Body of pancreas (tissue), 4 donors: ENCODE measurements at regions not wholly inside any gene's neighbourhood (a gene's known extent, or its start where the extent isn't known, plus 50 kb on each side); places are given as distances from the start of the nearest gene placed in this dataset.
A peak's percentile ranks its signal among the peaks of the same experiment; 100 is the strongest.
"Not testable (repeated sequence)": the region's sequence is repeated elsewhere in the genome, so short reads cannot be mapped to it uniquely, and the experiment has no call there.

Experiments
- ATAC-seq: fragments of 150-250 bp; one replicate; pipeline ENCODE4 v1.9.1; 2016
- DNase-seq, 4 donors: peaks; one replicate each; pipeline ENCODE4 v3.0.0-alpha.2; 2019
- H3K27ac ChIP-seq, 4 donors: fragments of 200-600 bp; sonication (generic); 1 replicate in 3 of 4; 2 replicates in 1 of 4; pipeline versions ENCODE4 v1.5.1 to v1.6.1; 2016 to 2019; ENCODE audit warnings: mild to moderate bottlenecking in 1 of 4, mixed read lengths in 1 of 4, moderate library complexity in 1 of 4
- H3K27me3 ChIP-seq, 2 donors: fragments of 200-600 bp; sonication (generic); one replicate each; pipeline ENCODE4 v1.6.0; 2016; ENCODE audit warnings: mild to moderate bottlenecking in 1 of 2
- H3K36me3 ChIP-seq, 2 donors: fragments of 200-600 bp; sonication (generic); replicated peaks in 1 of 2; 2 replicates each; pipeline ENCODE4 v1.5.1; 2016; ENCODE audit warnings: low read depth in 2 of 2; ENCODE audit not compliant: insufficient read depth in 1 of 2
- H3K4me1 ChIP-seq: fragments of 200-600 bp; sonication (generic); one replicate; pipeline ENCODE4 v1.6.0; 2016
- H3K4me3 ChIP-seq, 2 donors: fragments of 200-600 bp; sonication (generic); 1 replicate in 1 of 2; 2 replicates in 1 of 2; pipeline ENCODE4 v1.5.1; 2016 to 2019
- H3K9me3 ChIP-seq, 3 donors: fragments of 200-600 bp; sonication (generic); 1 replicate in 2 of 3; 2 replicates in 1 of 3; pipeline ENCODE4 v1.5.1; 2016
- POLR2A ChIP-seq, 3 donors: fragments of 450-650 bp; IDR thresholded peaks; one replicate each; pipeline ENCODE4 v1.6.1; 2016; ENCODE audit warnings: antibody characterized with exemption in 3 of 3, mild to moderate bottlenecking in 2 of 3
- WGBS, 2 donors: methylation state at CpG; one replicate each; pipeline ENCODE4 v1.1.5; 2017; 5-methylcytosine and 5-hydroxymethylcytosine counted together
- intact Hi-C: fragments of 100-400 bp; cut with DNase I; formaldehyde crosslinking; loops from one replicate; pipeline ENCODE4 v1.15.1; 2023
- TF ChIP-seq, protein P1 (sequence below), 7 experiments: fragments of 450-650 bp in 4 of 7; fragments of 200-600 bp in 3 of 7; sonication (generic) in 3 of 7; IDR thresholded peaks; one replicate each; pipeline ENCODE4 v1.5.1; 2016 to 2019; ENCODE audit warnings: antibody characterized with exemption in 7 of 7

DNA sequence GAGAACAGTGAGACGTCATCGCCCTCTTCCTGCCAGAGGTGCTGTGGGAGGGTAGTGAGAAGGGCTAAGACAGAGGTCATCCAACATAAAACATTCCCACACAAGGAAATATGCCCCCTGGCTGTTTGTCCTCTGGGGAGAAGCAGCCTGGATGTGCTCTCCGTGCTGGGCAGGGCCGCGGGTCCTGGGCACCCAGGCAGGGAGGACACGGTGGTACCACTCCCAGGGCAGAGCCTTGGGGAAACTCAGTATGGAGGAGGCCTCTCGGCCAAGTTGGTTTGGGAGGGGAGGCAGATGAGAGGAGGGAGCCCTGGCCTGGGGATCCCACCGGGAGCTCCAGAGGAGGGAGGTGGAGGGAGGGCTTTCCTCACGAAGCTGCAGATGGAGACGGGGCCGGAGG is 129.4 kb downstream of the GLRX3 start:
- ATAC-seq (no peak), DNase-seq (no peak)
- WGBS, 2 donors, result 80 to 84% methylated on average over 11 of the region's 11 CpGs

DNA sequence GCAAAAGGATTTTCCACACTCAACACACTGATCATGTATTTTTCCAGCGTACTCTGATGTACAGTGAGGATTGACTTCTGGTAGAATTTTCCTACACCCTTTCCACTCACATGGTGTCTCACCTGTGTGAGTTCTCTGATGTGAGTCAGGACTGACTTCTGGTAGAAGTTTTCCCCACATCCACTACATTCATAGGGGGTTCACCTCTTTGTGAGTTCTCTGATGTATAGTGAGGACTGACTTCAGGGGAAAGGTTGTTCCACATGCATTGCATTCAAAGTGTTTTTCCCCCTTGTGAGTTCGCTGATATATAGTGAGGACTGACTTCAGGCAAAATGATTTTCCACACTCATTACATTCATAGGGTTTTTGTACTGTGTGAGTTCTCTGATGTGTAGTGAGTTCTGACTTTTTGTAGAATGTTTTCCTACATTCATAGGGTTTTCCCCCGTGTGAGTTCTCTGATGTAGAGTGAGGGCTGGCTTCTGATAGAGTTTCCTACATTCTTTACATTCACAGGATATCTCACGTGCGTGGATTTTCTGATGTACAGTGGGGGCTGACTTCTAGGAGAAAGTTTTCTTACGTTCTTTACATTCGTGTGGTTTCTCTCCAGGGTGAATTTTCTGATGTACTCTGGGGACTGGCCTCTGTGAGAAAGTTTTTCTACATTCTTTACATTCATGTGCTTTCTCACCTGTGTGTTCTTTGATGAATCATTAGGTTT is 146.5 kb downstream of the GLRX3 start:
- Histone ChIP-seq H3K9me3 (peaks cover 0 to 51% (median 3%) of the 10 kb centered on the region in 3 donors), H3K27me3 (no peaks in the 10 kb centered on the region), H3K36me3 (no peaks in the 10 kb centered on the region), H3K27ac (no peak overlapping the region), H3K4me1 (no peaks in the 10 kb centered on the region), H3K4me3 (no peak overlapping the region)
- no peak for ATAC-seq
- 62 to 76% methylated on average over 7 of the region's 7 CpGs for WGBS, 2 donors
- DNase-seq, result no peak
- TF ChIP-seq, protein P1, sequence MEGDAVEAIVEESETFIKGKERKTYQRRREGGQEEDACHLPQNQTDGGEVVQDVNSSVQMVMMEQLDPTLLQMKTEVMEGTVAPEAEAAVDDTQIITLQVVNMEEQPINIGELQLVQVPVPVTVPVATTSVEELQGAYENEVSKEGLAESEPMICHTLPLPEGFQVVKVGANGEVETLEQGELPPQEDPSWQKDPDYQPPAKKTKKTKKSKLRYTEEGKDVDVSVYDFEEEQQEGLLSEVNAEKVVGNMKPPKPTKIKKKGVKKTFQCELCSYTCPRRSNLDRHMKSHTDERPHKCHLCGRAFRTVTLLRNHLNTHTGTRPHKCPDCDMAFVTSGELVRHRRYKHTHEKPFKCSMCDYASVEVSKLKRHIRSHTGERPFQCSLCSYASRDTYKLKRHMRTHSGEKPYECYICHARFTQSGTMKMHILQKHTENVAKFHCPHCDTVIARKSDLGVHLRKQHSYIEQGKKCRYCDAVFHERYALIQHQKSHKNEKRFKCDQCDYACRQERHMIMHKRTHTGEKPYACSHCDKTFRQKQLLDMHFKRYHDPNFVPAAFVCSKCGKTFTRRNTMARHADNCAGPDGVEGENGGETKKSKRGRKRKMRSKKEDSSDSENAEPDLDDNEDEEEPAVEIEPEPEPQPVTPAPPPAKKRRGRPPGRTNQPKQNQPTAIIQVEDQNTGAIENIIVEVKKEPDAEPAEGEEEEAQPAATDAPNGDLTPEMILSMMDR (IDR thresholded peaks at IDR 0.05), result no peak
- no peak for TF ChIP-seq POLR2A (IDR thresholded peaks at IDR 0.05)
- intact Hi-C loops, result no loop called here

More for the DNA sequence above, 129.4 kb downstream of the GLRX3 start:
- Histone ChIP-seq H3K27me3 (no peaks in the 10 kb centered on the region), H3K36me3 (no peaks in the 10 kb centered on the region), H3K4me1 (no peaks in the 10 kb centered on the region), H3K27ac (no peak overlapping the region), H3K4me3 (no peak overlapping the region), H3K9me3 (peaks cover 0 to 17% (median 0%) of the 10 kb centered on the region in 3 donors)
- intact Hi-C loops, result no loop called here
- no peak for TF ChIP-seq POLR2A (IDR thresholded peaks at IDR 0.05)
- TF ChIP-seq, protein P1 (IDR thresholded peaks at IDR 0.05), result no peak

DNA sequence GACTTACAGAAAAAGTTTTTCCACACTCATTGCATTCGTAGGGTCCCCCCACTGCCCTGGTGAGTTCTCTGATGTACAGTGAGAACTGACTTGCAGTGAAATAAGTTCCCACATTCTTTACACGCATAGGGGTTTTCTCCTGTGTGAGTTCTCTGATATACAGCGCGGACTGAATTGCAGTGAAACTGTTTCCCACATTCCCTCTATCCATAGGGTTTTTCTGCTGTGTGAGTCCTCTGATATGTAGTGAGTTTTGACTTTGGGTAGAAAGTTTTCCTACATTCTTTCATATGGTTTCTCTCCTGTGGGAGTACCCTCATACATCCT is 147.0 kb downstream of the GLRX3 start:
- TF ChIP-seq, protein P1 (IDR thresholded peaks at IDR 0.05), result no peak
- no peak for TF ChIP-seq POLR2A (IDR thresholded peaks at IDR 0.05)
- WGBS, 2 donors, result 73 to 82% methylated on average over 4 of the region's 4 CpGs
- no peak for ATAC-seq

DNA sequence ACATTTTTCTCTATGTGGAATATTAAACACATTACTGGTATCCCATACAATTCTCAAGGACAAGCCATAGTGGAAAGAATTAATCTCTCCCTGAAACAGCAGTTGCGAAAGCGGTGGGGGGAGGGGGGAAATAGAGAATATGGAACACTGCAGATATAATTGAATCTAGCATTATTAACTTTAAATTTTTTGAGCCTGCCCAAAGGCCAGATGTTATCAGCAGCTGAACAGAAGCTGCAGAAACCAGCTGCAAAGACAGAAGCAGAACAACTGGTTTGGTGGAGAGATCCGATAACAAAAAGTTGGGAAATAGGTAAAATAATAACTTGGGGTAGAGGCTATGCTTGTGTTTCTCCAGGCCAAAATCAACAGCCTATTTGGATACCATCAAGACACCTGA is 159.6 kb downstream of the GLRX3 start:
- H3K27me3 ChIP-seq, H3K36me3 ChIP-seq, H3K4me1 ChIP-seq, DNase-seq, intact Hi-C loops, ATAC-seq, H3K4me3 ChIP-seq, H3K27ac ChIP-seq: not testable (repeated sequence)
- peaks cover 0 to 42% (median 0%) of the 10 kb centered on the region in 3 donors for H3K9me3 ChIP-seq
- WGBS, 2 donors, result 77 to 83% methylated on average over 3 of the region's 3 CpGs

More for the DNA sequence above, 147.0 kb downstream of the GLRX3 start:
- intact Hi-C loops, result no loop called here
- Histone ChIP-seq H3K36me3 (no peaks in the 10 kb centered on the region), H3K27ac (no peak overlapping the region), H3K4me3 (no peak overlapping the region), H3K4me1 (no peaks in the 10 kb centered on the region), H3K9me3 (peaks cover 0 to 45% (median 3%) of the 10 kb centered on the region in 3 donors), H3K27me3 (no peaks in the 10 kb centered on the region)
- no peak for DNase-seq

DNA sequence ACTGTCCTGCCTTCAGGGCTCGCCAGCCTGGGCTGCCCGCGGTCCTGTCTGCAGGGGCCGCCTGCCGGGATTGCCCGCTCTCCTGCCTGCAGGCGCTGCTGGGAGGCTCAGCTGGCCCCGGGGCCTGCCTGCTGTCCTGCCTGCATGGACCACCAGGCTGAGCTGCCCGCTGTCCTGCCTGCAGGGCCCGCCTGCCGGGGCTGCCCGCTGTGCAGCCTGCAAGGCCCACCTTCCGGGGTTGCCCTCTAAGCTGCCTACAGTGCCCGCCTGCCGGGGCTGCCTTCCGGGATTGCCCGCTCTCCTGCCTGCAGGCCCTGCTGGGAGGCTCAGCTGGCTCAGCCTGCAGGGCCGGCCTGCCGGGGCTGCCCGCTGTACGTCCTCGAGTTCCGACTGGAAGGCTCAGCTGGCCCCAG is 164.4 kb downstream of the GLRX3 start:
- intact Hi-C loops, result no loop called here
- no peaks in the 10 kb centered on the region for H3K4me1 ChIP-seq
- no peaks in the 10 kb centered on the region for H3K27me3 ChIP-seq
- peak overlapping the region in 1 of 2 donors; percentile 31 for H3K4me3 ChIP-seq
- peaks cover 0 to 30% (median 0%) of the 10 kb centered on the region in 3 donors for H3K9me3 ChIP-seq
- WGBS, 2 donors, result 73% methylated on average over 23 of the region's 23 CpGs; no CpG with 5 or more reads in 1 of the 2 donors
- no peaks in the 10 kb centered on the region for H3K36me3 ChIP-seq
- TF ChIP-seq, protein P1 (IDR thresholded peaks at IDR 0.05), result no peak
- no peak for TF ChIP-seq POLR2A (IDR thresholded peaks at IDR 0.05)
- ATAC-seq (peak; percentile 47), DNase-seq (peak in 2 of 4 donors; percentile 47 to 58)
- H3K27ac ChIP-seq, result peak overlapping the region in 2 of 4 donors; percentile 86 to 87
